Right atrium auricular region (tissue), 2 donors: ENCODE measurements at regions not wholly inside any gene's neighbourhood (a gene's known extent, or its start where the extent isn't known, plus 50 kb on each side); places are given as distances from the start of the nearest gene placed in this dataset.

Experiments
- DNase-seq: peaks from one replicate; pipeline ENCODE4 v3.0.0-alpha.2; 2019; ENCODE audit warnings: low spot score
- H3K27ac ChIP-seq, 2 donors: fragments of 200-600 bp; sonication (generic); 1 replicate in 1 of 2; 2 replicates in 1 of 2; pipeline ENCODE4 v1.5.1; 2016 to 2019
- H3K27me3 ChIP-seq, 2 donors: fragments of 200-600 bp; sonication (generic); one replicate each; pipeline versions ENCODE4 v1.5.1 to v1.6.0; 2017 to 2019
- H3K36me3 ChIP-seq: fragments of 200-600 bp; sonication (generic); one replicate; pipeline ENCODE4 v1.5.1; 2016
- H3K4me1 ChIP-seq, 2 donors: fragments of 200-600 bp; sonication (generic); one replicate each; pipeline versions ENCODE4 v1.5.1 to v1.6.0; 2017 to 2019
- H3K4me3 ChIP-seq, 2 donors: fragments of 200-600 bp; sonication (generic); 1 replicate in 1 of 2; 2 replicates in 1 of 2; pipeline ENCODE4 v1.5.1; 2017 to 2019; ENCODE audit warnings: mild to moderate bottlenecking in 1 of 2, moderate library complexity in 1 of 2
- H3K9me3 ChIP-seq, 2 donors: fragments of 200-600 bp; sonication (generic); one replicate each; pipeline ENCODE4 v1.5.1; 2019
- TF ChIP-seq, protein P1 (sequence below), 2 donors: fragments of 200-600 bp; sonication (generic); IDR thresholded peaks; one replicate each; pipeline ENCODE4 v1.5.1; 2019; ENCODE audit warnings: antibody characterized with exemption in 2 of 2

DNA sequence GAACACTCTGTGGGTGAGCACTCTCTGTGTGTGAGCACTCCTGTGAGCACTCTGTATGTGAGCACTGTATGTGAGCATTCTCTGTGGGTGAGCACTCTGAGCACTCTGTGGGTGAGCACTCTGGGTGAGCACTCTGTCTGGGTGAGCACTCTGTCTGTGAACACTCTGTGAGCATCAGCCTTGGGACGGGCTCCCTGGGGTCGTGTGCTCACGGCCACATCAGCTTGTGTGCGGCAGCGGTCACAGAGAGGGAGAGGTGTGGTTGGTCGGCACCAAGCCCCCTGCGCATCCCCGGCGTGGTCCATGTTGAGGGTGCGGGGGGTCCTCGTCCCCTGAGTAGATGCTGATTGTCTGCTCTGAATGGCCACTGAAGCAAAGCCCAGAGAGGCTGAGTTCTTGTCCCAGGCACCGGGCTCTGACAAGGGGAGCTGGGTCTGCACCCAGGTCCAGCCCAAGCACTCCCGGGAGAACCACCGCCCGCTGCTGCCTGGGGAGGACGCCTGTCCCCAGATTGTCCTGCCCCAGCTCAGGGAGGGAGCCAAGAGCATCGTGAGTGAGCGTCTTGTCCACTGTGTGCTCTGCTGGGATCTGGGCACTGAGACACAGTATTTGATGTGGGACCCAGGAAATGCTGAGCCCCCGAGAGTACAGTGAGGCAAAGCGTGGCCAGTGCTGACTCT, 143.7 kb downstream of the DNAJB6 start:
- Histone ChIP-seq H3K9me3 (no peaks in the 10 kb centered on the region), H3K4me3 (no peak overlapping the region), H3K27ac (no peak overlapping the region), H3K36me3 (no peaks in the 10 kb centered on the region), H3K4me1 (no peaks in the 10 kb centered on the region), H3K27me3 (no peaks in the 10 kb centered on the region)
- DNase-seq = no peak
- TF ChIP-seq, protein P1, sequence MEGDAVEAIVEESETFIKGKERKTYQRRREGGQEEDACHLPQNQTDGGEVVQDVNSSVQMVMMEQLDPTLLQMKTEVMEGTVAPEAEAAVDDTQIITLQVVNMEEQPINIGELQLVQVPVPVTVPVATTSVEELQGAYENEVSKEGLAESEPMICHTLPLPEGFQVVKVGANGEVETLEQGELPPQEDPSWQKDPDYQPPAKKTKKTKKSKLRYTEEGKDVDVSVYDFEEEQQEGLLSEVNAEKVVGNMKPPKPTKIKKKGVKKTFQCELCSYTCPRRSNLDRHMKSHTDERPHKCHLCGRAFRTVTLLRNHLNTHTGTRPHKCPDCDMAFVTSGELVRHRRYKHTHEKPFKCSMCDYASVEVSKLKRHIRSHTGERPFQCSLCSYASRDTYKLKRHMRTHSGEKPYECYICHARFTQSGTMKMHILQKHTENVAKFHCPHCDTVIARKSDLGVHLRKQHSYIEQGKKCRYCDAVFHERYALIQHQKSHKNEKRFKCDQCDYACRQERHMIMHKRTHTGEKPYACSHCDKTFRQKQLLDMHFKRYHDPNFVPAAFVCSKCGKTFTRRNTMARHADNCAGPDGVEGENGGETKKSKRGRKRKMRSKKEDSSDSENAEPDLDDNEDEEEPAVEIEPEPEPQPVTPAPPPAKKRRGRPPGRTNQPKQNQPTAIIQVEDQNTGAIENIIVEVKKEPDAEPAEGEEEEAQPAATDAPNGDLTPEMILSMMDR (IDR thresholded peaks at IDR 0.05) = no peak

DNA sequence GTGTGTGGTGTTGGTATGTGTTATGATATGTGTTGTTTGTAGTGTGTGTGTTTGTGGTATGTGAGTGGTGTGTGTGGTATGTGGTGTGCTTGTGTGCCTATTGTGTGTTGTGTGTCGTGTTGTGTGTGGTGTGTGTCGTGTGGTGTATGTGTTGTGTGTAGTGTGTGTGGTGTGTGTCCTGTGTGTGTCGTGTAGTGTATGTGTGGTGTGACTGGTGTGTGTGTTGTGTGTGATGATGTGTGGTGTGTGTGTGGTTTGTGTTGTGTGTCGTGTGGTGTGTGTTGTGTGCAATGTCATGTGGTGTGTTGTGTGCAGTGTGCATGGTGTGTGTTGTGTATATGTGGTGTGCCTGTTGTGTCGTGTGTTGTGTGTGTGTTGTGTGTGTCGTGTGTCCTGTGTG, 144.6 kb downstream of the DNAJB6 start:
- no peak for DNase-seq
- H3K27ac ChIP-seq = no peak overlapping the region
- no peak overlapping the region for H3K4me3 ChIP-seq
- no peaks in the 10 kb centered on the region for H3K27me3 ChIP-seq
- no peaks in the 10 kb centered on the region for H3K36me3 ChIP-seq
- TF ChIP-seq, protein P1 (IDR thresholded peaks at IDR 0.05) = no peak
- no peaks in the 10 kb centered on the region for H3K4me1 ChIP-seq
- H3K9me3 ChIP-seq = no peaks in the 10 kb centered on the region

DNA sequence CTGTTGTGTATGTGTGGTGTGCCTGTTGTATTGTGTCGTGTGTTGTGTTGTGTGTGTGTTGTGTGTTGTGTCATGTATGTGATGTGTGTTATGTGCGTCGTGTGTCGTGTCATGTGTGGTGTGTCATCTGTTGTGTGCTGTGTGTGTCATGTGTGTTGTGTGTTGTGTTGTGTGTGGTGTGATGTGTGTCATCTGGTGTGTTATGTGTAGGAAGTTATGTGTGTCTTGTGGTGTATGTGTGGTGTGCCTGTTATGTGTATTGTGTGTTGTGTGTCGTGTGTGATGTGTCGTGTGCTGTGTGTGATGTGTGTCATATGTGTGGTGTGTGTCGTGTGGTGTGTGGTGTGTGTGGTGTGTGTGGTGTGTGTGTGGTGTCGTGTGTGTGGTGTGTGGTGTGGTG, 145.2 kb downstream of the DNAJB6 start:
- H3K27me3 ChIP-seq = no peaks in the 10 kb centered on the region
- H3K36me3 ChIP-seq = no peaks in the 10 kb centered on the region
- no peaks in the 10 kb centered on the region for H3K9me3 ChIP-seq
- H3K4me1 ChIP-seq = no peaks in the 10 kb centered on the region
- no peak overlapping the region for H3K27ac ChIP-seq
- TF ChIP-seq, protein P1 (IDR thresholded peaks at IDR 0.05) = no peak
- DNase-seq = no peak
- no peak overlapping the region for H3K4me3 ChIP-seq

DNA sequence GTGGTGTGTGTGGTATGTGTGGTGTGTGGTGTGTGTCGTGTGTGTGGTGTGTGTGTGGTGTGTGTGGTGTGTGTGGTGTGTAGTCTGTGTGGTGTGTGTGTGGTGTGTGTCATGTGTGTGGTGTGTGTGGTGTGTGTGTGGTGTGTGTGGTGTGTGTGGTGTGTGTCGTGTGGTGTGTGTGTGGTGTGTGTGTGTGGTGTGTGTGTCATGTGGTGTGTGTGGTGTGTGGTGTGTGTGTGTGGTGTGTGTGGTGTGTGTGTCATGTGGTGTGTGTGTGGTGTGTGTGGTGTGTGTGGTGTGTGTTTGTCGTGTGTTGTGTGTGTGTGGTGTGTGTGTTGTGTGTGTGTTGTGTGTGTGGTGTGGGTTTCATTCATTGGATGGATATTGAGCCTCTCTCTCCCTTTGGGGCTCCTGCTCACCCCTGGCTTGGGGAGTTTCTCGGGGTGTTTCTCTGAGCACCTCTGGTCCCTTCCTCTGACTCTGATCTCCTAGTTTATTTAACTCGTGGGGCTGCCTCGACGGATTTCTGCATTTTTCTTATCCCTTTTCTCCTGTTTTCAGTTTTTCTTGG, 145.8 kb downstream of the DNAJB6 start:
- H3K27ac ChIP-seq = no peak overlapping the region

DNA sequence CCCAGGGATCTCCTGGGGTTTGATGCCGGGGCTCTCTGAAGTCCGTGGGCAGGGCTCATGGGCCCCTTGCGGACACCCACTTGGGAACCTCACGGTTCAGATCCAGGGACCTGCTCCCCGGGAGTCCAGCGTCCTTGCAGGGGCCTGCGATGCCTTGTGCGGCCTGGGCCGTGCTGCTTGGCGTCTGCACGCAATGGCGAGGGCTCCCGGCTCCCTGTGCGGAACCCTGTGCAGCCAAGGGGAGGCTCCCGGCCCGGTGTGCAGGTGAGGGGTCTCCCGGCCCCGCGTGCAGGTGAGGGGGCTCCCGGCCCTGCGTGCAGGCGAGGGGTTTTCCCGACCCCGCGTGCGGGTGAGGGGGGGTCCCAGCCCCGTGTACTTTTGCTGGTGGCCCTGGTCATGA, 146.7 kb downstream of the DNAJB6 start:
- H3K27ac ChIP-seq = no peak overlapping the region
- TF ChIP-seq, protein P1 (IDR thresholded peaks at IDR 0.05) = no peak
- no peak overlapping the region for H3K4me3 ChIP-seq
- no peaks in the 10 kb centered on the region for H3K36me3 ChIP-seq
- no peaks in the 10 kb centered on the region for H3K9me3 ChIP-seq
- no peaks in the 10 kb centered on the region for H3K4me1 ChIP-seq
- DNase-seq = no peak
- no peaks in the 10 kb centered on the region for H3K27me3 ChIP-seq

More for the DNA sequence above, 145.8 kb downstream of the DNAJB6 start:
- H3K36me3 ChIP-seq = no peaks in the 10 kb centered on the region
- DNase-seq = no peak
- no peaks in the 10 kb centered on the region for H3K27me3 ChIP-seq
- TF ChIP-seq, protein P1 (IDR thresholded peaks at IDR 0.05) = no peak
- no peak overlapping the region for H3K4me3 ChIP-seq
- no peaks in the 10 kb centered on the region for H3K4me1 ChIP-seq
- H3K9me3 ChIP-seq = no peaks in the 10 kb centered on the region

DNA sequence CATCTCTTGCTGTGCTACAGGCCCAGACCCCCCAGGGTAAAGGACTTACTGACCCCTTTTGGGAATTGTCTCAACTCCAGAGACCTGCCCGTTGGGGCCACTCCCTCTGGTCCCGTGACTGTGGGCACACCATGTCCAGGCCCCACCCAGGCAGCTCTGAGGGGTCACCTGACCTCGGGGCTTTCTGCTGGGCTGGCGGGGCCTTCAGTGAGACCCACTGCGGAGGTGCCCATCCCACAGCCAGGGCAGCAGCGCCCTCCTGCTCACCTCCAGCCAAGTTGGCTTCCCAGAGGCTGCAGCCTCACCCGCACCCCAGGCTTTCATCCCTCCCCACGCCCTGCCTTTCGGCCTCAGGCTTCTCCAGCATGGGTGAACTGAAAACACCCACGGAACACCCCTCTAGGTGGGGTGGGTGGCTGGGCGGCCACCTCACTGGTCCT, 147.2 kb downstream of the DNAJB6 start:
- no peaks in the 10 kb centered on the region for H3K4me1 ChIP-seq
- no peaks in the 10 kb centered on the region for H3K36me3 ChIP-seq
- no peaks in the 10 kb centered on the region for H3K27me3 ChIP-seq
- DNase-seq = no peak
- no peak overlapping the region for H3K4me3 ChIP-seq
- H3K27ac ChIP-seq = no peak overlapping the region
- H3K9me3 ChIP-seq = no peaks in the 10 kb centered on the region
- TF ChIP-seq, protein P1 (IDR thresholded peaks at IDR 0.05) = no peak
